ENCODE measurements at regions not wholly inside any gene's neighbourhood (a gene's known extent, or its start where the extent isn't known, plus 50 kb on each side); places are given as distances from the start of the nearest gene placed in this dataset.
"Not testable (repeated sequence)": the region's sequence is repeated elsewhere in the genome, so short reads cannot be mapped to it uniquely, and the experiment has no call there.

- no peak for DNase-seq
Observed at GRCh38 chr6:73978330-73978729, 282.3 kb downstream of the CD109 start.

- DNase-seq: not testable (repeated sequence)
Observed at GRCh38 chr6:73972518-73972917, 276.5 kb downstream of the CD109 start.

- DNase-seq: peak; percentile 41
Observed at GRCh38 chr6:73969971-73970970, 274.3 kb downstream of the CD109 start.

- DNase-seq: no peak
Observed at GRCh38 chr6:73968221-73968757, 272.3 kb downstream of the CD109 start.

- no peak for DNase-seq
Observed at GRCh38 chr6:73965539-73966029, 269.6 kb downstream of the CD109 start.

- no peak for DNase-seq
Observed at GRCh38 chr6:73964241-73964854, 268.3 kb downstream of the CD109 start.

GRCh38 chr6:73962884-73963283 lies 266.9 kb downstream of the CD109 start:
- DNase-seq: no peak

GRCh38 chr6:73956305-73956704 lies 260.3 kb downstream of the CD109 start:
- DNase-seq: no peak

- DNase-seq: peak; percentile 19
Observed at GRCh38 chr6:73955800-73956199, 259.8 kb downstream of the CD109 start.

- no peak for DNase-seq
Observed at GRCh38 chr6:73954881-73955280, 258.9 kb downstream of the CD109 start.

- DNase-seq: no peak
Observed at GRCh38 chr6:73951183-73951582, 255.2 kb downstream of the CD109 start.

GRCh38 chr6:73943930-73944652 lies 248.1 kb downstream of the CD109 start:
- no peak for DNase-seq

- DNase-seq: no peak
Observed at GRCh38 chr6:73943411-73943810, 247.4 kb downstream of the CD109 start.

GRCh38 chr6:73942592-73943186 lies 246.7 kb downstream of the CD109 start:
- no peak for DNase-seq

GRCh38 chr6:73941892-73942291 lies 245.9 kb downstream of the CD109 start:
- DNase-seq: no peak

- DNase-seq: no peak
Observed at GRCh38 chr6:73937805-73938204, 241.8 kb downstream of the CD109 start.

GRCh38 chr6:73932866-73933265 lies 236.9 kb downstream of the CD109 start:
- no peak for DNase-seq

GRCh38 chr6:73929405-73929804 lies 233.4 kb downstream of the CD109 start:
- no peak for DNase-seq

- no peak for DNase-seq
Observed at GRCh38 chr6:73927421-73927820, 231.4 kb downstream of the CD109 start.

- not testable (repeated sequence) for DNase-seq
Observed at GRCh38 chr6:73925703-73926102, 229.7 kb downstream of the CD109 start.

GRCh38 chr6:73923905-73924485 lies 228.0 kb downstream of the CD109 start:
- no peak for DNase-seq

GRCh38 chr6:73903155-73903554 lies 207.2 kb downstream of the CD109 start:
- DNase-seq: no peak

Data from NCI-H1048 (cell line).